PC-3 (cell line): ENCODE measurements at regions not wholly inside any gene's neighbourhood (a gene's known extent, or its start where the extent isn't known, plus 50 kb on each side); places are given as distances from the start of the nearest gene placed in this dataset.

Experiments
- ATAC-seq: fragments of 200-7000 bp; cut with Tn5 transposase; 2 replicates; pipeline ENCODE4 v1.9.1; 2020; ENCODE audit warnings: mild to moderate bottlenecking, moderate library complexity
- BruUV-seq: library from RNA; stranded (reverse); fragments of 400-500 nt; replicated peaks from 2 replicates; lab custom pipeline; 2021; lab: Mats Ljungman, UMichigan
- CTCF ChIA-PET: fragments of 300-600 bp; sonication (Branson Sonifier 250); formaldehyde crosslinking; loops from one replicate; lab custom pipeline; 2022; ENCODE audit warnings: antibody characterized with exemption; lab: Charles Lee
- POLR2A ChIA-PET: fragments of 300-600 bp; sonication (Branson Sonifier 250); formaldehyde crosslinking; loops from one replicate; lab custom pipeline; 2022; ENCODE audit warnings: antibody characterized with exemption; ENCODE audit not compliant: unreplicated experiment; lab: Charles Lee
- DNase-seq: peaks from one replicate; pipeline ENCODE4 v3.0.0-alpha.2; 2015
- H2AFZ ChIP-seq: fragments of 300-600 bp; sonication (generic); 2 replicates; pipeline ENCODE4 v1.6.0; 2016; ENCODE audit warnings: antibody characterized with exemption, low read length
- H3F3A ChIP-seq: fragments of 300-600 bp; sonication (generic); one replicate; pipeline ENCODE4 v1.6.0; 2017; ENCODE audit warnings: antibody characterized with exemption, low read length, control low read depth, mild to moderate bottlenecking; ENCODE audit not compliant: unreplicated experiment
- H3K27ac ChIP-seq: fragments of 300-600 bp; sonication (generic); 2 replicates; pipeline ENCODE4 v1.5.1; 2016; ENCODE audit warnings: mild to moderate bottlenecking, low read length
- H3K27me3 ChIP-seq: fragments of 300-600 bp; sonication (generic); 2 replicates; pipeline ENCODE4 v1.6.1; 2016; ENCODE audit warnings: low read length, mixed read lengths
- H3K36me3 ChIP-seq: fragments of 300-600 bp; sonication (generic); 2 replicates; pipeline ENCODE4 v1.6.1; 2016; ENCODE audit warnings: low read depth, mixed run types, low read length, mixed read lengths
- H3K4me1 ChIP-seq: fragments of 300-600 bp; sonication (generic); 2 replicates; pipeline ENCODE4 v1.5.1; 2016; ENCODE audit warnings: low read length; ENCODE audit not compliant: insufficient read depth
- H3K4me2 ChIP-seq: fragments of 300-600 bp; sonication (generic); 2 replicates; pipeline ENCODE4 v1.6.0; 2016; ENCODE audit warnings: low read length
- H3K4me3 ChIP-seq: fragments of 300-600 bp; sonication (generic); 2 replicates; pipeline ENCODE4 v1.5.1; 2016; ENCODE audit warnings: mild to moderate bottlenecking, low read length, mixed read lengths
- H3K79me2 ChIP-seq: fragments of 300-600 bp; sonication (generic); 2 replicates; pipeline ENCODE4 v1.6.1; 2017; ENCODE audit warnings: low read length, mixed read lengths
- H3K9ac ChIP-seq: fragments of 300-600 bp; sonication (generic); 2 replicates; pipeline ENCODE4 v1.6.0; 2016; ENCODE audit warnings: mild to moderate bottlenecking, low read length
- H3K9me2 ChIP-seq: fragments of 300-600 bp; sonication (generic); replicated peaks from 2 replicates; pipeline ENCODE4 v1.6.1; 2016; ENCODE audit warnings: mixed run types, low read length, mixed read lengths
- H3K9me3 ChIP-seq: fragments of 300-600 bp; sonication (generic); 2 replicates; pipeline ENCODE4 v1.6.1; 2016; ENCODE audit warnings: low read length, mixed read lengths
- H4K20me1 ChIP-seq: fragments of 300-600 bp; sonication (generic); 2 replicates; pipeline ENCODE4 v1.6.1; 2016; ENCODE audit warnings: low read length, mixed read lengths
- CTCF ChIP-seq: fragments of 300-600 bp; sonication (generic); conservative IDR thresholded peaks from 2 replicates; pipeline ENCODE4 v1.5.1; 2017; ENCODE audit warnings: antibody characterized with exemption, low read depth, mild to moderate bottlenecking, low read length
- EZH2 ChIP-seq: fragments of 300-600 bp; sonication (generic); IDR thresholded peaks from one replicate; pipeline ENCODE4 v1.6.1; 2017; ENCODE audit warnings: antibody characterized with exemption, mild to moderate bottlenecking, low read length; ENCODE audit not compliant: unreplicated experiment
- EZH2phosphoT487 ChIP-seq: fragments of 300-600 bp; sonication (generic); IDR thresholded peaks from 2 replicates; pipeline ENCODE4 v1.6.1; 2018; ENCODE audit warnings: mild to moderate bottlenecking, antibody characterized with exemption, low read length, borderline replicate concordance
- intact Hi-C: fragments of 100-400 bp; cut with micrococcal nuclease; formaldehyde crosslinking; loops from 2 replicates; pipeline ENCODE4 v1.9.0; 2023

- TF ChIP-seq EZH2phosphoT487 (no peak), EZH2 (no peak), CTCF (no peak)
- no peak for DNase-seq
- H3K4me2 ChIP-seq, result no peak overlapping the region
- no TSS peak for BruUV-seq
- CTCF ChIA-PET, result no interaction called here
- intact Hi-C loops, result no loop called here
- H3K27ac ChIP-seq, result no peak overlapping the region
- H3K9ac ChIP-seq, result no peak overlapping the region
- H3F3A ChIP-seq, result no peaks in the 10 kb centered on the region
- POLR2A ChIA-PET, result no interaction called here
- H4K20me1 ChIP-seq, result no peaks in the 10 kb centered on the region
- H3K9me3 ChIP-seq, result no peaks in the 10 kb centered on the region
- no peaks in the 10 kb centered on the region for H3K79me2 ChIP-seq
- ATAC-seq, result no peak
- no peaks in the 10 kb centered on the region for H3K27me3 ChIP-seq
- H2AFZ ChIP-seq, result no peak overlapping the region
- H3K4me1 ChIP-seq, result no peaks in the 10 kb centered on the region
- no peaks in the 10 kb centered on the region for H3K36me3 ChIP-seq
- H3K9me2 ChIP-seq, result no peaks in the 10 kb centered on the region
- H3K4me3 ChIP-seq, result no peak overlapping the region
Measured at GRCh38 chrX:86935988-86936387, 581.6 kb upstream of the KLHL4 start.

DNA sequence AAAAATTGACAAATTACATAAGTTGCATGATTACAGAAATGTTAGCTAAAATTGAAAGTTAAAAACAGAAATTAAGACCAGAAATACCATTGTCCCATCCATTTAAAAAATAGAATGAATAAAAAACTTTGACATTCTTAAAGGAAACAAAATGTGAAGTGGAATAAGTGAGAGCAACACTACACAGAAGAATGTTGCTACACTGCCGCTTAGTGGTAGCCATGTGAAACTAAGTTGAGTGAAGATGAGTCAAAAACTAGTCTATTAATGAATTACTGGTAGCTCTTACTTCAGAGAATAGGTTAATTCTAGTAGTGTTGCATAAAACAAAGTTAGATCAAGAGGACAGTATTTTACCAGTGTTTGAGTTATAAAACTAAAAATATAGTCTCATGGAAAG lies 571.0 kb upstream of the KLHL4 start:
- DNase-seq, result peak; percentile 43
- no peaks in the 10 kb centered on the region for H3K9me3 ChIP-seq
- no peak overlapping the region for H2AFZ ChIP-seq
- H3K79me2 ChIP-seq, result no peaks in the 10 kb centered on the region
- H3K4me3 ChIP-seq, result no peak overlapping the region
- peak; percentile 63 for TF ChIP-seq CTCF
- TF ChIP-seq EZH2, result no peak
- TF ChIP-seq EZH2phosphoT487, result no peak
- H3F3A ChIP-seq, result no peaks in the 10 kb centered on the region
- intact Hi-C loops, result loop anchor here (5.0 kb wide), 1 partner anchor 814 kb away; no protein-coding TSS in a partner anchor
- no peaks in the 10 kb centered on the region for H3K27me3 ChIP-seq
- no peak overlapping the region for H3K27ac ChIP-seq
- no peaks in the 10 kb centered on the region for H3K36me3 ChIP-seq
- ChIA-PET POLR2A (no interaction called here), CTCF (interaction anchor here (0.6 to 1.2 kb wide), 2 partner anchors 140 to 495 kb away, joined by 3 to 5 read pairs; no protein-coding TSS in a partner anchor)
- H3K4me2 ChIP-seq, result no peak overlapping the region
- no peaks in the 10 kb centered on the region for H3K9me2 ChIP-seq
- BruUV-seq, result no TSS peak
- H3K9ac ChIP-seq, result no peak overlapping the region
- H3K4me1 ChIP-seq, result no peaks in the 10 kb centered on the region
- no peaks in the 10 kb centered on the region for H4K20me1 ChIP-seq
- ATAC-seq, result 0 out of 2 replicates have a peak, but pooled peaks have one; percentile 24

GRCh38 chrX:86964321-86964720 lies 553.3 kb upstream of the KLHL4 start:
- POLR2A ChIA-PET, result no interaction called here
- Histone ChIP-seq H3F3A (no peaks in the 10 kb centered on the region), H4K20me1 (no peaks in the 10 kb centered on the region), H3K27me3 (no peaks in the 10 kb centered on the region), H3K4me1 (no peaks in the 10 kb centered on the region), H3K4me3 (no peak overlapping the region), H3K27ac (no peak overlapping the region), H3K36me3 (no peaks in the 10 kb centered on the region), H3K9me3 (no peaks in the 10 kb centered on the region), H3K79me2 (no peaks in the 10 kb centered on the region), H3K9me2 (no peaks in the 10 kb centered on the region), H3K4me2 (no peak overlapping the region), H2AFZ (no peak overlapping the region), H3K9ac (no peak overlapping the region)
- ATAC-seq (no peak), DNase-seq (no peak)
- no TSS peak for BruUV-seq
- intact Hi-C loops, result no loop called here
- TF ChIP-seq EZH2 (no peak), CTCF (no peak), EZH2phosphoT487 (no peak)
- CTCF ChIA-PET, result no interaction called here
